ENCODE measurements at regions not wholly inside any gene's neighbourhood (a gene's known extent, or its start where the extent isn't known, plus 50 kb on each side); places are given as distances from the start of the nearest gene placed in this dataset.

DNA sequence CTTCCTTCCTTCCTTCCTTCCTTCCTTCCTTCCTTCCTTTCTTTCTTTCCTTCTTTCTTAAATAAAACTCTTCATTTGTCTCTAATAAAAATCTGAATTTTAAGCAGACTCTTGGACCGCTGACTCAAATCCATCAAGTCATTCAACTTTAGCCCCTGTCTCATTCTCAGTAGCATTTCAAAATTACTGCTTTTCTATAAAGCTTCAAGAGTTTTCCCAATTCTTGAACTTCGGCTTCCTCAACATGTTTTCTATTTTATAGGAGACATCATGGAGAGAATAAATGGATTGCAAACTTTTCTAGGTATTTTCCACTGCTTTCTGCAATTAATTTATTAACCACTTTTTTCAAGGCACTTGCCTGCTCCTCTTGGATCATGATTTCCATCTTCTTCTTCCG, 497.1 kb upstream of the GJE1 start:
- TF ChIP-seq, protein P1, sequence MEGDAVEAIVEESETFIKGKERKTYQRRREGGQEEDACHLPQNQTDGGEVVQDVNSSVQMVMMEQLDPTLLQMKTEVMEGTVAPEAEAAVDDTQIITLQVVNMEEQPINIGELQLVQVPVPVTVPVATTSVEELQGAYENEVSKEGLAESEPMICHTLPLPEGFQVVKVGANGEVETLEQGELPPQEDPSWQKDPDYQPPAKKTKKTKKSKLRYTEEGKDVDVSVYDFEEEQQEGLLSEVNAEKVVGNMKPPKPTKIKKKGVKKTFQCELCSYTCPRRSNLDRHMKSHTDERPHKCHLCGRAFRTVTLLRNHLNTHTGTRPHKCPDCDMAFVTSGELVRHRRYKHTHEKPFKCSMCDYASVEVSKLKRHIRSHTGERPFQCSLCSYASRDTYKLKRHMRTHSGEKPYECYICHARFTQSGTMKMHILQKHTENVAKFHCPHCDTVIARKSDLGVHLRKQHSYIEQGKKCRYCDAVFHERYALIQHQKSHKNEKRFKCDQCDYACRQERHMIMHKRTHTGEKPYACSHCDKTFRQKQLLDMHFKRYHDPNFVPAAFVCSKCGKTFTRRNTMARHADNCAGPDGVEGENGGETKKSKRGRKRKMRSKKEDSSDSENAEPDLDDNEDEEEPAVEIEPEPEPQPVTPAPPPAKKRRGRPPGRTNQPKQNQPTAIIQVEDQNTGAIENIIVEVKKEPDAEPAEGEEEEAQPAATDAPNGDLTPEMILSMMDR (IDR thresholded peaks at IDR 0.05) = no peak
- no peak for TF ChIP-seq POLR2A (IDR thresholded peaks at IDR 0.05)
